Choroid plexus epithelial cell (primary cell): ENCODE measurements at regions not wholly inside any gene's neighbourhood (a gene's known extent, or its start where the extent isn't known, plus 50 kb on each side); places are given as distances from the start of the nearest gene placed in this dataset.

Experiments
- DNase-seq: peaks from one replicate; pipeline ENCODE4 v3.0.0-alpha.2; 2010; ENCODE audit warnings: low read depth
- H3K4me3 ChIP-seq: 2 replicates; pipeline ENCODE4 v1.5.1; 2011; ENCODE audit warnings: low read depth, mild to moderate bottlenecking, control low read depth, low read length, moderate library complexity
- TF ChIP-seq, protein P1 (sequence below): conservative IDR thresholded peaks from 2 replicates; pipeline ENCODE4 v1.5.1; 2011; ENCODE audit warnings: low read depth, mild to moderate bottlenecking, control low read depth, inconsistent platforms, low read length, moderate library complexity

DNA sequence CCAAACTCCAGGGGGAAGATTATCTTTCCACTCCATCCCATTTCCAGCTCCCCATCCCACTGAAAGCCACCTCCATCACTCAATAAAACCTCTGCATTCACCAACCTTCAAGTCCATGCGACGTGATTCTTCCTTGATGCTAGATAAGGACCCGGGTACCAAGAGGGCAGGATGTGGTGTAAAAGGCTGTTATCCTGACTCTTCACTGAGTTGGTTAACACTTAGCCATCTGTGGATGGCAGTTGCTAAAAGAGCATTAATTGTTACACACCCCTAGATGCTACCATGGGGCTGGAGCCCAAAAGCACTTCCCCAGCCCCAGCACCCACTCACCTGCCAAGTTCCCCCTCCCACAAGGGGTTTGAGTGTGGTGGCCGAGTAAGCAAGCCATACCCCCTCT lies 53.4 kb upstream of the DPP10 start:
- H3K4me3 ChIP-seq = no peak overlapping the region
- TF ChIP-seq, protein P1, sequence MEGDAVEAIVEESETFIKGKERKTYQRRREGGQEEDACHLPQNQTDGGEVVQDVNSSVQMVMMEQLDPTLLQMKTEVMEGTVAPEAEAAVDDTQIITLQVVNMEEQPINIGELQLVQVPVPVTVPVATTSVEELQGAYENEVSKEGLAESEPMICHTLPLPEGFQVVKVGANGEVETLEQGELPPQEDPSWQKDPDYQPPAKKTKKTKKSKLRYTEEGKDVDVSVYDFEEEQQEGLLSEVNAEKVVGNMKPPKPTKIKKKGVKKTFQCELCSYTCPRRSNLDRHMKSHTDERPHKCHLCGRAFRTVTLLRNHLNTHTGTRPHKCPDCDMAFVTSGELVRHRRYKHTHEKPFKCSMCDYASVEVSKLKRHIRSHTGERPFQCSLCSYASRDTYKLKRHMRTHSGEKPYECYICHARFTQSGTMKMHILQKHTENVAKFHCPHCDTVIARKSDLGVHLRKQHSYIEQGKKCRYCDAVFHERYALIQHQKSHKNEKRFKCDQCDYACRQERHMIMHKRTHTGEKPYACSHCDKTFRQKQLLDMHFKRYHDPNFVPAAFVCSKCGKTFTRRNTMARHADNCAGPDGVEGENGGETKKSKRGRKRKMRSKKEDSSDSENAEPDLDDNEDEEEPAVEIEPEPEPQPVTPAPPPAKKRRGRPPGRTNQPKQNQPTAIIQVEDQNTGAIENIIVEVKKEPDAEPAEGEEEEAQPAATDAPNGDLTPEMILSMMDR = no peak
- DNase-seq = no peak
